CD14-positive monocyte (primary cell): ENCODE measurements at regions not wholly inside any gene's neighbourhood (a gene's known extent, or its start where the extent isn't known, plus 50 kb on each side); places are given as distances from the start of the nearest gene placed in this dataset.
A peak's percentile ranks its signal among the peaks of the same experiment; 100 is the strongest.

ENCODE experiments used
- DNase-seq, 3 donors: peaks; one replicate each; pipeline ENCODE4 v3.0.0-alpha.2; 2011 to 2022
- H2AFZ ChIP-seq: 2 replicates; pipeline ENCODE4 v1.6.0; 2012; ENCODE audit warnings: mild to moderate bottlenecking, low read depth, low read length, inconsistent platforms; ENCODE audit not compliant: insufficient read depth, poor library complexity, severe bottlenecking
- H3K27ac ChIP-seq, 2 donors: 1 replicate in 1 of 2; 2 replicates in 1 of 2; pipeline ENCODE4 v1.5.1; 2012 to 2013; ENCODE audit warnings: low read length in 2 of 2, control low read depth in 1 of 2, inconsistent platforms in 1 of 2, low read depth in 1 of 2, mild to moderate bottlenecking in 1 of 2
- H3K27me3 ChIP-seq, 2 donors: one replicate each; pipeline versions ENCODE4 v1.6.0 to v1.6.1; 2011 to 2013; ENCODE audit warnings: low read length in 2 of 2; ENCODE audit not compliant: control insufficient read depth in 2 of 2, insufficient read depth in 2 of 2
- H3K36me3 ChIP-seq, 2 donors: replicated peaks in 1 of 2; 1 replicate in 1 of 2; 2 replicates in 1 of 2; pipeline versions ENCODE4 v1.5.1 to v1.6.1; 2012 to 2013; ENCODE audit warnings: low read length in 2 of 2, control low read depth in 1 of 2, inconsistent platforms in 1 of 2, mild to moderate bottlenecking in 1 of 2; ENCODE audit not compliant: insufficient read depth in 2 of 2, control insufficient read depth in 1 of 2
- H3K4me1 ChIP-seq, 2 donors: 1 replicate in 1 of 2; 2 replicates in 1 of 2; pipeline versions ENCODE4 v1.5.1 to v1.6.1; 2012 to 2013; ENCODE audit warnings: low read length in 2 of 2, control low read depth in 1 of 2, inconsistent platforms in 1 of 2, mild to moderate bottlenecking in 1 of 2, moderate library complexity in 1 of 2; ENCODE audit not compliant: insufficient read depth in 2 of 2, control insufficient read depth in 1 of 2
- H3K4me2 ChIP-seq: replicated peaks from 2 replicates; pipeline ENCODE3; 2012; ENCODE audit warnings: low read length, moderate library complexity, mild to moderate bottlenecking; ENCODE audit not compliant: poor library complexity, severe bottlenecking; ENCODE audit errors: extremely low read depth
- H3K4me3 ChIP-seq, 3 experiments: fragments of 200-600 bp in 1 of 3; sonication (generic) in 1 of 3; replicated peaks in 1 of 3; 1 replicate in 2 of 3; 2 replicates in 1 of 3; pipeline ENCODE4 v1.5.1; 2011 to 2013; ENCODE audit warnings: low read length in 3 of 3, mild to moderate bottlenecking in 3 of 3, control low read depth in 2 of 3, low read depth in 2 of 3, inconsistent platforms in 1 of 3, moderate library complexity in 1 of 3
- H3K79me2 ChIP-seq: 2 replicates; pipeline ENCODE4 v1.6.0; 2012; ENCODE audit warnings: mild to moderate bottlenecking, control low read depth, inconsistent platforms, low read length, moderate library complexity; ENCODE audit not compliant: insufficient read depth
- H3K9ac ChIP-seq: 2 replicates; pipeline ENCODE4 v1.6.0; 2017; ENCODE audit warnings: low read length, mild to moderate bottlenecking; ENCODE audit not compliant: insufficient read depth, poor library complexity, severe bottlenecking
- H3K9me3 ChIP-seq, 2 donors: replicated peaks in 1 of 2; 1 replicate in 1 of 2; 2 replicates in 1 of 2; pipeline versions ENCODE4 v1.5.1 to v1.6.1; 2012 to 2013; ENCODE audit warnings: low read length in 2 of 2, control low read depth in 1 of 2; ENCODE audit not compliant: control insufficient read depth in 1 of 2, insufficient read depth in 1 of 2
- H4K20me1 ChIP-seq: 2 replicates; pipeline ENCODE4 v1.6.0; 2012; ENCODE audit warnings: mild to moderate bottlenecking, low read length, control low read depth, moderate library complexity; ENCODE audit not compliant: insufficient read depth
- H3K27ac Mint-ChIP-seq, 7 donors: one replicate each; pipeline ENCODE4 v1.8.0; 2020; ENCODE audit warnings: mild to moderate bottlenecking in 7 of 7, mixed read lengths in 7 of 7, moderate library complexity in 6 of 7, inconsistent platforms in 2 of 7
- H3K27me3 Mint-ChIP-seq, 3 donors: one replicate each; pipeline ENCODE4 v1.8.0; 2021 to 2022; ENCODE audit warnings: low read depth in 3 of 3, mild to moderate bottlenecking in 3 of 3, mixed read lengths in 3 of 3, moderate library complexity in 3 of 3, inconsistent platforms in 1 of 3
- H3K36me3 Mint-ChIP-seq, 2 donors: one replicate each; pipeline ENCODE4 v1.8.0; 2020; ENCODE audit warnings: mixed read lengths in 2 of 2, inconsistent platforms in 1 of 2, mild to moderate bottlenecking in 1 of 2
- H3K4me1 Mint-ChIP-seq: one replicate; pipeline ENCODE4 v1.8.0; 2020; ENCODE audit warnings: mild to moderate bottlenecking, mixed read lengths
- H3K4me3 Mint-ChIP-seq, 2 donors: one replicate each; pipeline ENCODE4 v1.8.0; 2020; ENCODE audit warnings: mild to moderate bottlenecking in 2 of 2, mixed read lengths in 2 of 2, moderate library complexity in 1 of 2
- H3K9me3 Mint-ChIP-seq, 7 donors: one replicate each; pipeline ENCODE4 v1.8.0; 2020 to 2022; ENCODE audit warnings: mixed read lengths in 7 of 7, mild to moderate bottlenecking in 6 of 7, moderate library complexity in 6 of 7, inconsistent platforms in 2 of 7
- WGBS: methylation state at CpG from one replicate; pipeline ENCODE4 v1.1.5; 2013; ENCODE audit warnings: missing lambda C conversion rate; ENCODE audit not compliant: insufficient coverage; 5-methylcytosine and 5-hydroxymethylcytosine counted together
- intact Hi-C, 2 donors: fragments of 100-400 bp; cut with micrococcal nuclease; formaldehyde crosslinking; loops; one replicate each; pipeline versions ENCODE4 v1.15.0 to v1.15.1; 2023
- TF ChIP-seq, protein P1 (sequence below): fragments of 200-600 bp; IDR thresholded peaks from one replicate; pipeline ENCODE4 v1.8.0; 2022; ENCODE audit warnings: antibody characterized with exemption, mild to moderate bottlenecking

DNA sequence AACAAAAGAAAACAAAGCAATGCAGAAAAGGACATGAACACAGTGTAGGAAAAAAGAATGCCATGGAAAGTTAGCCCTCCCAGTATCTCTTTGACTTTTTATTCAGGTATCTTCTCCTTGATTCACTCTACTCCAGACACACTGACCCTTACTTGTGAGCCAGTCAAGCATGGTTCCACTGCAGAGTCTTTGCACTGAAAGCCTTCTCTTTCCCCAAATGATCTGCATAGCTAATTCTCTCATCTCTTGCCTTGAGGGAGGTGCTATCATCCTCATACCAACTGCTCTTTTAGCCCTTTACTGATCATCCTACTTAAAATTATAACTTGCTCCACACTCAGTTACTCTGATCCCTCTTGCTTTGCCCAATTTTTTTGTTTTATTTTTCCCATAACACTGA lies 101.2 kb upstream of the SLC16A7 start:
- TF ChIP-seq, protein P1, sequence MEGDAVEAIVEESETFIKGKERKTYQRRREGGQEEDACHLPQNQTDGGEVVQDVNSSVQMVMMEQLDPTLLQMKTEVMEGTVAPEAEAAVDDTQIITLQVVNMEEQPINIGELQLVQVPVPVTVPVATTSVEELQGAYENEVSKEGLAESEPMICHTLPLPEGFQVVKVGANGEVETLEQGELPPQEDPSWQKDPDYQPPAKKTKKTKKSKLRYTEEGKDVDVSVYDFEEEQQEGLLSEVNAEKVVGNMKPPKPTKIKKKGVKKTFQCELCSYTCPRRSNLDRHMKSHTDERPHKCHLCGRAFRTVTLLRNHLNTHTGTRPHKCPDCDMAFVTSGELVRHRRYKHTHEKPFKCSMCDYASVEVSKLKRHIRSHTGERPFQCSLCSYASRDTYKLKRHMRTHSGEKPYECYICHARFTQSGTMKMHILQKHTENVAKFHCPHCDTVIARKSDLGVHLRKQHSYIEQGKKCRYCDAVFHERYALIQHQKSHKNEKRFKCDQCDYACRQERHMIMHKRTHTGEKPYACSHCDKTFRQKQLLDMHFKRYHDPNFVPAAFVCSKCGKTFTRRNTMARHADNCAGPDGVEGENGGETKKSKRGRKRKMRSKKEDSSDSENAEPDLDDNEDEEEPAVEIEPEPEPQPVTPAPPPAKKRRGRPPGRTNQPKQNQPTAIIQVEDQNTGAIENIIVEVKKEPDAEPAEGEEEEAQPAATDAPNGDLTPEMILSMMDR = no peak
- Histone ChIP-seq H3K79me2 (no peaks in the 10 kb centered on the region), H3K4me3 (no peak overlapping the region), H3K27ac (no peak overlapping the region), H3K4me2 (no peak overlapping the region), H3K9me3 (no peaks in the 10 kb centered on the region), H3K27me3 (no peaks in the 10 kb centered on the region), H3K4me1 (peaks cover 10 to 14% of the 10 kb centered on the region in 2 donors), H3K36me3 (no peaks in the 10 kb centered on the region), H2AFZ (no peak overlapping the region), H4K20me1 (no peaks in the 10 kb centered on the region), H3K9ac (no peak overlapping the region)
- Mint-ChIP-seq H3K36me3 (peaks cover 0 to 6% of the 10 kb centered on the region in 2 donors), H3K4me1 (peaks cover 9% of the 10 kb centered on the region), H3K9me3 (peaks cover 0 to 4% (median 3%) of the 10 kb centered on the region in 7 donors), H3K27ac (no peak overlapping the region), H3K27me3 (peaks cover 1 to 5% (median 4%) of the 10 kb centered on the region in 3 donors), H3K4me3 (no peak overlapping the region)
- intact Hi-C loops = no loop called here
- DNase-seq = no peak

DNA sequence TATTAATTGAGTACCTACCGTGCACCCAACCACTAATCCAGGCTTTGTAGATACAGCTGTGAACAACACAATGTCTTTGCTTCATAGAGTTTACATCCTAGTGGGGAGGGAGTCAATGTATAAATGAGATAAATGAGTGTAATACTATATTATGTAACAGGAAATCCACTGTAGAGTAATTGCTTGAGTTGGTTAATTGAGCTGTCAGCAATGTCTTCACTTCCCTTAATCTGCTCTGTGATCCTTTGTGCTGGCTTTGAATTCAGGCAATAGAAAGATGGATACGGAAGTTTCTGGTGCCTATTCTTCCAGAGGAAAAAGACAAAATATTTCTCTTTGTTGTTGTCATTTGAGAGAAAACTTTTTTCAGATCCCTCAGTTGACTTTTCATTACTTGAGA lies 104.0 kb upstream of the SLC16A7 start:
- peaks cover 1 to 4% (median 2%) of the 10 kb centered on the region in 3 donors for H3K27me3 Mint-ChIP-seq
- Histone ChIP-seq H3K36me3 (no peaks in the 10 kb centered on the region), H3K79me2 (no peaks in the 10 kb centered on the region), H2AFZ (no peak overlapping the region), H3K4me1 (peaks cover 10 to 14% of the 10 kb centered on the region in 2 donors), H3K4me2 (peak overlapping the region; percentile 12), H3K9ac (no peak overlapping the region), H3K27me3 (no peaks in the 10 kb centered on the region), H4K20me1 (no peaks in the 10 kb centered on the region), H3K27ac (no peak overlapping the region), H3K9me3 (no peaks in the 10 kb centered on the region), H3K4me3 (peak overlapping the region in 1 of 3 experiments; percentile 8)
- peaks cover 9% of the 10 kb centered on the region for H3K4me1 Mint-ChIP-seq
- no CpG with 5 or more reads among the region's 2 CpGs for WGBS
- no peak overlapping the region for H3K27ac Mint-ChIP-seq
- H3K4me3 Mint-ChIP-seq = peak overlapping the region in 1 of 2 donors; percentile 4
- DNase-seq = peak; percentile 32 to 61 (median 56)
- H3K36me3 Mint-ChIP-seq = peaks cover 0 to 4% of the 10 kb centered on the region in 2 donors
- intact Hi-C loops = no loop called here
- H3K9me3 Mint-ChIP-seq = peaks cover 0 to 7% (median 3%) of the 10 kb centered on the region in 7 donors
- TF ChIP-seq, protein P1 = no peak
